Mammary epithelial cell (primary cell): ENCODE measurements at regions not wholly inside any gene's neighbourhood (a gene's known extent, or its start where the extent isn't known, plus 50 kb on each side); places are given as distances from the start of the nearest gene placed in this dataset.

Source experiments
- EZH2 ChIP-seq: IDR thresholded peaks from 2 replicates; pipeline ENCODE4 v1.6.1; 2012; ENCODE audit warnings: low read length, inconsistent platforms, borderline replicate concordance
- TF ChIP-seq, protein P1 (sequence below), 2 donors: IDR thresholded peaks in 1 of 2; conservative IDR thresholded peaks in 1 of 2; 2 replicates each; pipeline ENCODE4 v1.5.1; 2011 to 2012; ENCODE audit warnings: inconsistent platforms in 2 of 2, low read length in 2 of 2, mild to moderate bottlenecking in 2 of 2, control low read depth in 1 of 2, low read depth in 1 of 2; ENCODE audit not compliant: insufficient read depth in 1 of 2; ENCODE audit errors: extremely low read depth in 1 of 2

- TF ChIP-seq, protein P1, sequence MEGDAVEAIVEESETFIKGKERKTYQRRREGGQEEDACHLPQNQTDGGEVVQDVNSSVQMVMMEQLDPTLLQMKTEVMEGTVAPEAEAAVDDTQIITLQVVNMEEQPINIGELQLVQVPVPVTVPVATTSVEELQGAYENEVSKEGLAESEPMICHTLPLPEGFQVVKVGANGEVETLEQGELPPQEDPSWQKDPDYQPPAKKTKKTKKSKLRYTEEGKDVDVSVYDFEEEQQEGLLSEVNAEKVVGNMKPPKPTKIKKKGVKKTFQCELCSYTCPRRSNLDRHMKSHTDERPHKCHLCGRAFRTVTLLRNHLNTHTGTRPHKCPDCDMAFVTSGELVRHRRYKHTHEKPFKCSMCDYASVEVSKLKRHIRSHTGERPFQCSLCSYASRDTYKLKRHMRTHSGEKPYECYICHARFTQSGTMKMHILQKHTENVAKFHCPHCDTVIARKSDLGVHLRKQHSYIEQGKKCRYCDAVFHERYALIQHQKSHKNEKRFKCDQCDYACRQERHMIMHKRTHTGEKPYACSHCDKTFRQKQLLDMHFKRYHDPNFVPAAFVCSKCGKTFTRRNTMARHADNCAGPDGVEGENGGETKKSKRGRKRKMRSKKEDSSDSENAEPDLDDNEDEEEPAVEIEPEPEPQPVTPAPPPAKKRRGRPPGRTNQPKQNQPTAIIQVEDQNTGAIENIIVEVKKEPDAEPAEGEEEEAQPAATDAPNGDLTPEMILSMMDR (conservative IDR thresholded peaks at IDR 0.05 in 1 of 2, IDR thresholded peaks at IDR 0.05 in 1 of 2; ENCODE audit: extremely low read depth in 1 of 2, insufficient read depth in 1 of 2, low read depth in 1 of 2, low read length in 2 of 2), result no peak
- no peak for TF ChIP-seq EZH2
Measured at GRCh38 chr5:52693836-52694235, 93.9 kb upstream of the ITGA1 start.
